Type B pancreatic cell (in vitro differentiated cells): ENCODE measurements at regions not wholly inside any gene's neighbourhood (a gene's known extent, or its start where the extent isn't known, plus 50 kb on each side); places are given as distances from the start of the nearest gene placed in this dataset.

Experiments used
- DNase-seq: peaks from one replicate; pipeline ENCODE4 v3.0.0; 2021; ENCODE audit warnings: mixed read lengths; ENCODE audit not compliant: unreplicated experiment; ENCODE audit errors: extremely low spot score
- H3K27ac Mint-ChIP-seq: 2 replicates; pipeline ENCODE4 v1.8.0; 2021; ENCODE audit warnings: mild to moderate bottlenecking, mixed read lengths
- H3K27me3 Mint-ChIP-seq: 2 replicates; pipeline ENCODE4 v1.8.0; 2021; ENCODE audit warnings: mixed read lengths
- H3K36me3 Mint-ChIP-seq: 2 replicates; pipeline ENCODE4 v1.8.0; 2021; ENCODE audit warnings: mixed read lengths
- H3K4me1 Mint-ChIP-seq: one replicate; pipeline ENCODE4 v1.8.0; 2021; ENCODE audit warnings: mixed read lengths; ENCODE audit not compliant: unreplicated experiment
- H3K4me3 Mint-ChIP-seq: 2 replicates; pipeline ENCODE4 v1.8.0; 2021; ENCODE audit warnings: mild to moderate bottlenecking, mixed read lengths
- H3K9me3 Mint-ChIP-seq: 2 replicates; pipeline ENCODE4 v1.8.0; 2021; ENCODE audit warnings: mixed read lengths
- TF ChIP-seq, protein P1 (sequence below): fragments of 200-600 bp; sonication (generic); conservative IDR thresholded peaks from 2 replicates; pipeline ENCODE4 v1.5.0; 2021; ENCODE audit warnings: antibody characterized with exemption, mild to moderate bottlenecking

DNA sequence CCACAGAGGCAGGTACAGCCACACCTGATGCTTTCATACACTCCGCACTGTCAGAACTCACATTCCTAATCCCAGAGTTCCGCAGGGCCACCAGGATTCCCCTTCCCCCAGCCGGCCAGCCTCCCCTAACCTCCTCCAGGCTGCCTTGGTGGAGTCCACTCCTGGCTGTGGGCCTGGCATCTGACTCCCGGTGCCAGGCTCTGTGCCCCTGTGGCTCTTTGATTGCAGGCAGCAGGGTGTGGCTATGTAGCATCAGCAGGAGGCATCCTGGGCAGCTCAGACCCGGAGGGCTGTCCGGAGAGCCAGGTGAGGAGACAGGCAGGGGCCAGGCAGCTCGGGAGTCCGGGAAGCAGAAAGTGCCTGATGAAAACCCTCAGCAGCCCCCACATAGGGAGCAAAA lies 1432.9 kb downstream of the BRD1 start:
- H3K27ac Mint-ChIP-seq: no peak overlapping the region
- TF ChIP-seq, protein P1, sequence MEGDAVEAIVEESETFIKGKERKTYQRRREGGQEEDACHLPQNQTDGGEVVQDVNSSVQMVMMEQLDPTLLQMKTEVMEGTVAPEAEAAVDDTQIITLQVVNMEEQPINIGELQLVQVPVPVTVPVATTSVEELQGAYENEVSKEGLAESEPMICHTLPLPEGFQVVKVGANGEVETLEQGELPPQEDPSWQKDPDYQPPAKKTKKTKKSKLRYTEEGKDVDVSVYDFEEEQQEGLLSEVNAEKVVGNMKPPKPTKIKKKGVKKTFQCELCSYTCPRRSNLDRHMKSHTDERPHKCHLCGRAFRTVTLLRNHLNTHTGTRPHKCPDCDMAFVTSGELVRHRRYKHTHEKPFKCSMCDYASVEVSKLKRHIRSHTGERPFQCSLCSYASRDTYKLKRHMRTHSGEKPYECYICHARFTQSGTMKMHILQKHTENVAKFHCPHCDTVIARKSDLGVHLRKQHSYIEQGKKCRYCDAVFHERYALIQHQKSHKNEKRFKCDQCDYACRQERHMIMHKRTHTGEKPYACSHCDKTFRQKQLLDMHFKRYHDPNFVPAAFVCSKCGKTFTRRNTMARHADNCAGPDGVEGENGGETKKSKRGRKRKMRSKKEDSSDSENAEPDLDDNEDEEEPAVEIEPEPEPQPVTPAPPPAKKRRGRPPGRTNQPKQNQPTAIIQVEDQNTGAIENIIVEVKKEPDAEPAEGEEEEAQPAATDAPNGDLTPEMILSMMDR: no peak
- peaks cover 29% of the 10 kb centered on the region for H3K27me3 Mint-ChIP-seq
- DNase-seq: peak; percentile 54
- H3K4me3 Mint-ChIP-seq: no peak overlapping the region
- H3K9me3 Mint-ChIP-seq: no peaks in the 10 kb centered on the region
- H3K4me1 Mint-ChIP-seq: no peaks in the 10 kb centered on the region
- H3K36me3 Mint-ChIP-seq: no peaks in the 10 kb centered on the region

DNA sequence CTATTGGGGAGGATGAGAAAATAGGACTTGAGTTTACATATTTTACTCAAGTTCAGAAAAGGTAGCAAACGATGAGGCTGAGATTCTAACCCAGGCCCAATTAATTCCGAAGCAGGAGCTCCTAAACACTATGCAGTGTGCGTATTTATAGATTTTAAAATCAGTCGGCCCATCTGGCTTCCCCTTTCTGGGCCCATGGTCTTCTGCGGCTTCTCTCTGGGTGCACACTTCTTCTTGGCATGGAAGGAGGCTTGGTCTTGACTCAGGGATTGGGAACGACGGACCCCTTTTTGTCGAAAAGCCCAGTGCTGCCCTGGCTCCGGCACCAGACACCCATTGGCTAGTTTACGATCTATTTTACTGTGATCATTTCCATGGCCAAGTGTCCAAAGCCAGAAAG lies 1433.8 kb downstream of the BRD1 start:
- no peaks in the 10 kb centered on the region for H3K36me3 Mint-ChIP-seq
- TF ChIP-seq, protein P1: no peak
- peaks cover 34% of the 10 kb centered on the region for H3K27me3 Mint-ChIP-seq
- H3K4me1 Mint-ChIP-seq: no peaks in the 10 kb centered on the region
- DNase-seq: peak; percentile 39
- no peak overlapping the region for H3K4me3 Mint-ChIP-seq
- no peaks in the 10 kb centered on the region for H3K9me3 Mint-ChIP-seq
- no peak overlapping the region for H3K27ac Mint-ChIP-seq

DNA sequence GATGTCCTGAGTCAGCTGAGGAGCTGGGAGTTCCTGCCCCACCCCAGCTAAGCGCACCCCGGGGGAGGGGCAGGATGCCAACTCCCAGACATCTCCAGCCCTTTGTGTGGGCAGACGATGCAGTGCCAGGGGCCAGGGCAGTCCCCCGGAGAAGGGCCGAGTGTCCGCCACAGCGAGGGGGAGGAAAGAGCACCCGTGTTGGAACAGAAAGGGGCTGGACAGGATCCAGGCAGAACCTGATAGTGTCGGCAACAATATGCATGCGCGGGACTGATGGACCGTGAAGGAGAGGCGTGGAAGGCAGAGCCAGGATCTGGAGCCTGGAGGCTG lies 1434.7 kb downstream of the BRD1 start:
- Mint-ChIP-seq H3K27ac (no peak overlapping the region), H3K9me3 (no peaks in the 10 kb centered on the region)

DNA sequence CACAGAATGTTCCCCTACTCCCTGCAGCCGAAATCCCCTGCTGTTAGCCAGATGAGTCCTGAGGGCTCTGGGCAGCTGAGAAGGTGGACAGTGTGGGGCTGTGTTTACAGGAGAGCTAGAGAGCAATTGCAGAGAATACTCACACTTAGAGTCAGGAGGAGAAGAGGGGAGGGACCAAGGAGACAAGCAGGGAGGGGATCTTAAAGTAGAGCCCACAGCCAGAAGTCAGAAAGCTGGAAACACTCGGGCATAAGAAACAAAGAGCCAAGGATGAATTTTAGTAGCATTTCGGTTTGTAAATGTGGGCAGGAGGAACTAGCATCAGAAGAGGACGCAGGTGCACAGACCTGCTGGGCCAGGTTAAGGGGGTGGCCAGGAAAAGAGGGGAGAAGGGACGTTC lies 1435.9 kb downstream of the BRD1 start:
- no peak overlapping the region for H3K4me3 Mint-ChIP-seq
- peaks cover 31% of the 10 kb centered on the region for H3K27me3 Mint-ChIP-seq
- H3K4me1 Mint-ChIP-seq: no peaks in the 10 kb centered on the region
- H3K9me3 Mint-ChIP-seq: no peaks in the 10 kb centered on the region
- TF ChIP-seq, protein P1: no peak
- no peak for DNase-seq
- H3K36me3 Mint-ChIP-seq: no peaks in the 10 kb centered on the region
- no peak overlapping the region for H3K27ac Mint-ChIP-seq

More for the DNA sequence above, 1434.7 kb downstream of the BRD1 start:
- Mint-ChIP-seq H3K27me3 (peaks cover 34% of the 10 kb centered on the region), H3K4me1 (no peaks in the 10 kb centered on the region), H3K4me3 (no peak overlapping the region), H3K36me3 (no peaks in the 10 kb centered on the region)
- TF ChIP-seq, protein P1: no peak
- no peak for DNase-seq

DNA sequence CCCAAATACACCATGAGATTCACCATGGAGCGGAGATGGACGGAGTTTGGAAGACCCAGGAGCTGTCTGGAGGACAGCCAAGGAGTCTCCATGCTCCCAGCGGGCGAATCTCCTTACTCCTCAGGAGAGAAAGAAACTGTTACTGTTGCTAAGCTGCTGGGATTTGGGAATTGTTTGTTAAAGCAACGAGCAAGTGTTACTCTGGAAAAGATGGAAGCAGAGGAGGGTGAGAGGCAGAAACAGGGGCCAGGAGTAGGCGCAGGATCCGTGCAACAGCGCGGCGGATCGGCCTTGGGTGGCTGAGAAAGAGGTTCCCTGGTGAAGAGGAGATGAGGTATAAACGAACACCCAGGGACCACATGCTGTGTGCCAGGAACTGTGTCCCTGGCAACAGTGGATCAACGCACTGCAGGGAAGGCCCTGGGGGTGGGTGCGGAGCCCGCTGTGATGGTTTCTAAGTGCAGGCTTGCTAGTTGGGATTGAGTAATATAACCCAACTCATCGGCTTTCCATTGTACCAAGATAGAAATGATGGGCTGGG lies 1436.4 kb downstream of the BRD1 start:
- peaks cover 31% of the 10 kb centered on the region for H3K27me3 Mint-ChIP-seq
- H3K4me1 Mint-ChIP-seq: no peaks in the 10 kb centered on the region
- peak; percentile 29 for DNase-seq
- H3K9me3 Mint-ChIP-seq: no peaks in the 10 kb centered on the region
- no peak overlapping the region for H3K4me3 Mint-ChIP-seq
- TF ChIP-seq, protein P1: no peak
- no peaks in the 10 kb centered on the region for H3K36me3 Mint-ChIP-seq
- no peak overlapping the region for H3K27ac Mint-ChIP-seq

DNA sequence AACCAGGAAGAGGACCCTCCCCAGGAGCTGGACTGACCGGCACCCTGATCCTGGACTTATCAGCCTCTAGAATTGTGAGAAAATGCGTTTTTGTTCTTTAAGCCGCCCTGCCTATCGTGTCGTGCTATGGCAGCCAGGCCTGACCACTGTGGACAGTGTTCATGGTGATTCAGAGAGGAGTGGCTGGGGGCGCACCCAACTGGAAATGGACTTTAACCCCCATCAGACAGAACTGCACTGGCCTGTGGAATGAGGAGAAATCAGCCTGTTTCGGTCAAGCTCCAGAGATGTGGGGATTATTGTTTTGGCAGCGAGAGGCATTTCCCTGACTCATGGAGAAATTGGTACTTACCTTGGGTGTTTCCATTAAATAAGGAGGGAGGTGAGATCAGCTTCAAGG lies 1437.8 kb downstream of the BRD1 start:
- Mint-ChIP-seq H3K4me3 (no peak overlapping the region), H3K9me3 (peaks cover 4% of the 10 kb centered on the region), H3K36me3 (no peaks in the 10 kb centered on the region), H3K27ac (no peak overlapping the region), H3K27me3 (peaks cover 35% of the 10 kb centered on the region), H3K4me1 (no peaks in the 10 kb centered on the region)
- DNase-seq: peak; percentile 37
- TF ChIP-seq, protein P1: no peak
